Stimulated activated CD4-positive, alpha-beta T cell treated with anti-CD3 and anti-CD28 coated beads, Interleukin-1b, Interleukin-23, amount 100 ng/mL, for 48 hours (primary cell): ENCODE measurements at regions not wholly inside any gene's neighbourhood (a gene's known extent, or its start where the extent isn't known, plus 50 kb on each side); places are given as distances from the start of the nearest gene placed in this dataset.
A peak's percentile ranks its signal among the peaks of the same experiment; 100 is the strongest.
"Not testable (repeated sequence)": the region's sequence is repeated elsewhere in the genome, so short reads cannot be mapped to it uniquely, and the experiment has no call there.

Experiments used
- DNase-seq: peaks from one replicate; pipeline ENCODE4 v3.0.0-alpha.2; 2020

DNA sequence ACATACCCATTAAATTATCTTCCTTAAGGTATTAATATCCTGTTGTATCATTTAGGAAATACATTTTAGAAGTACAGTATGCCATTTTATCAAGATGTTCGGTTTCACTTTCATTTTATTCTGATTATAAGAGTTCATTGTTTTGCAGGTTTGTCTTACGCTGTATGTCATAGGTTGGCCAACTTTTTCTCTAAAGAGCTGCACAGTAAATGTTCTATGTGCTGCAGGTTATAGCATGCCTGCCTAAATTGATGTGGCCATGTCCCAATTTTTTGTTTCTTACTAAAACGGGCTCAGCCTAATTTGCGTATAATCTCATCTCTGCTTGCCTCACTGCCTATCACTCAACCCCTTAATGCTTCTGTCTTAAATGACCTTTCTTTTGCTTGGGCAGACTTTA lies 126.4 kb downstream of the USP22 start:
- DNase-seq, result no peak

GRCh38 chr17:20917610-20918306 lies 125.1 kb downstream of the USP22 start:
- DNase-seq, result not testable (repeated sequence)

- DNase-seq, result no peak
Measured at GRCh38 chr17:20920095-20920814, 122.6 kb downstream of the USP22 start.

DNA sequence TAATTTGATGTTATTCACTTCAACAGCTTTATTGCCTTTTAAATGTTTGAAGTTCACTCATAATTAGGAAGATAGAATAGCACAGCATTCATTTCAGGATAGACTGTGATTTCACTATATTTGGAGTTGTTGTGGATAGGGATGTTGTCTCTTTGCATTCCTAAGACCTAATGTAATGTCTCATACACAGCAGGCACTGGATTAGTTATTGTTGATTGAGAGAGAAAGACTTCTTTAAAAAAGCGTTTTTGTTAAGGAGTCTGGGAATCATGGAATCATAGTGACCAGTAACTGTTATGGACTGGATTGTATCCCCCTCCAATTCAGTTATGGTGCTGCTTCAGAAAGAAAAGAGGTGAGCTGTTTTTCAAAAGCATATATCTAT lies 122.0 kb downstream of the USP22 start:
- no peak for DNase-seq

DNA sequence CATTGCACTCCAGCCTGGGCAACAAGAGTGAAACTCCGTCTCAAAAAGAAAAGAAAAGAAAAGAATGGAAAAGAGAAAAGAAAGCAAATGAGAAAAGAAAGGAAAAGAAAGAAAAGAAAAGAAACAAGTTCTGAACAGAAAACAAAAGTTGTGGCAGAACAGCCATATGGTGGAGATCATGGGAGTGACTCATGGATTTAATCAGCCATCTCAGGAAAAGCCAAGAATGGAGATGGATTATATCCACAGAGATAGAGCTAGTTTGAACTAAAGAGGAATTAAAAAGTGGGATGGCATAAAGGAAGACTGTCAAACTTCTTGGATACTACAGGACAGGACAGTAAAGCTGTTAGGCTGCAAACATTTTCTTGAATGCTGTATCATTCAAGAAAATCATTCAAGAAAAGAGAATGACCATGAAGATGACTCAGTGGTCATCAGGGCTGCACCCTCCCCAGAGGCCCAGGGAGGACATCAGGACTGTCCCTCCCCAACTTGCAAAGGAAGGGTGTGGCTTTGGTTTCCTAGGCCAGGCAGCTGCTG lies 120.6 kb downstream of the USP22 start:
- no peak for DNase-seq

DNA sequence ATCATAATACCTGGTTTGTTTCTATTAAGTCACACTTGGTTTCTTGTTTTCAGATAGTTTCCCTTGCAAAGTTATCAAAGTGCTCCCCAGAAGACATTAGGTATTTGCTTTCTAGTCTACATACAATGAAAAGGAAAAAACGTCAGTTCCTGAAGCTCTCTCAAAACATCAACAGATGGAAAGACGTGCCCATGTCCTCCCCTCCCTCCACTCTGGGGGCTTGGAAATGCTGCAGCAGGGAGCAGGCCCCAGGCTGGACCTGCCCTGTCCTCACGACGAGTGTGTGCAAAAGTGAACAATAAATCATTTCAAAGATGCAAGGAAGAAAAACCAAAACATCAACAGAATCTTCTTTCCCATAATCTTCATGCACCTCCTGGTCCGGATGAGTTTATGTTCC lies 118.5 kb downstream of the USP22 start:
- DNase-seq, result no peak

- no peak for DNase-seq
Measured at GRCh38 chr17:20925091-20925490, 117.7 kb downstream of the USP22 start.

GRCh38 chr17:20925954-20926353 lies 116.9 kb downstream of the USP22 start:
- no peak for DNase-seq

DNA sequence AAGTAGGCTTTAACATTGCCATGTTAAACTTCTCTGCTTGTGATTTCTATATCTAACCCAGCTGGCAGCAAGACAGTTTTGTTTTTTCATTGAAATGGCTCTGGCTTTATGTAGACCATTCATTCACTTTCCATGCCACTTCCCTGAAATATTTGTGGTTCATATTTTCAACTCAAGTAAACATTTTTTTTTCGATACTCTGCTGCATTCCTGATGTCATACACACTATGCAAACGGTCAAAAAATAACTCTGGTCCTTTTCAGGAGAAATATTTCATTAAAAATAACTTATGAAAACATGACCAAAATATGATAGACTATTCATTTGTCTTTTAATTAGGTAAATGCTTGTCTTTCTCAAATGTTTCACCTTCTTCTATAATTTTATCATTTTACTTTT lies 116.3 kb downstream of the USP22 start:
- no peak for DNase-seq

DNA sequence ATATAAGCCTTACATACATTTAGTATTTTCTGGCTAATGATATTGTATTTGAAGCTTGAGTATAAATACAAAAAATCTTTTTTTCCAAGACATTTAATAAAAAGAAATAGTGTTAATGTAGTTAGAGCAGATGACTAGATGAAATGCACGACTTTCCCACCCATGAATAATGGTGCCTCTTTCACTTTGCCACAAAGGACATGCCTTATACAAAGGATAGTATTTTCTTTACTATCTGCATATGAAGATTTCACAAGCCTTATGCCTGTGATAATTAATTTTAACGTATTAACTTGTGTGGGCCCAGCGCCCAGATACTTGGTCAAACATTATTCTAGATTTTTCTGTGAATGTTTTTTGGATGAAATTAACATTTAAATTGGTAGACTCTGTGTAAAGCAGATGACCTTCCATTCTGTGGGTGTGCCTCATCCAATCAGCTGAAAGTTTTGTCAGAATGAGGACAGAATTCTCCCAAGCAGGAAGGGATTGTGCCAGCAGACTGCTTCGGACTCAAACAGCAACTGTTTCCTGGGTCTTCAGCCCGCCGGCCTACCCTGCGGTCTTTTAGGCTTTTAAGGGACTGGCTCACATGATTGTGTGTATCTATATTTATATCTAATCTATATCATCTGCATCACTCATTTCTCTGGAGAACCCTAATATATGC lies 115.4 kb downstream of the USP22 start:
- no peak for DNase-seq

DNA sequence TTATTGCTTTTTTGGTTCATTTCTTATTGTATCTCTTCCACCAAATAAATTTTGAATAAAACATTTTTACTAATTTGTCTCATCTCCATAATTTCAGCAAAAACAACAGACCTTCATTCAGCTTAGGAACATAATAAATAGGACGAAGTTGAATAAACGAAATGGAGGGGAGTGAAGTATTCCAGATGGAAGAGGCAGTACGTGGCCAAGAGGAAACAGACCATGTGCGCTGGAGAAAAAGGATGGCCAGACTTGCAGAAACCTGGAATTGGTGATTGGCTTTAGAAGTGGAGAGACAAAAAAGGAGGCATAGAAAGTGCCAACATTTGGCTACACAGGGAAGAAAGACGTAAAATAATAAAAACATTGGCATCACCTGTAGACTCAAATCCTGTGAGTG lies 113.5 kb downstream of the USP22 start:
- DNase-seq, result no peak

DNA sequence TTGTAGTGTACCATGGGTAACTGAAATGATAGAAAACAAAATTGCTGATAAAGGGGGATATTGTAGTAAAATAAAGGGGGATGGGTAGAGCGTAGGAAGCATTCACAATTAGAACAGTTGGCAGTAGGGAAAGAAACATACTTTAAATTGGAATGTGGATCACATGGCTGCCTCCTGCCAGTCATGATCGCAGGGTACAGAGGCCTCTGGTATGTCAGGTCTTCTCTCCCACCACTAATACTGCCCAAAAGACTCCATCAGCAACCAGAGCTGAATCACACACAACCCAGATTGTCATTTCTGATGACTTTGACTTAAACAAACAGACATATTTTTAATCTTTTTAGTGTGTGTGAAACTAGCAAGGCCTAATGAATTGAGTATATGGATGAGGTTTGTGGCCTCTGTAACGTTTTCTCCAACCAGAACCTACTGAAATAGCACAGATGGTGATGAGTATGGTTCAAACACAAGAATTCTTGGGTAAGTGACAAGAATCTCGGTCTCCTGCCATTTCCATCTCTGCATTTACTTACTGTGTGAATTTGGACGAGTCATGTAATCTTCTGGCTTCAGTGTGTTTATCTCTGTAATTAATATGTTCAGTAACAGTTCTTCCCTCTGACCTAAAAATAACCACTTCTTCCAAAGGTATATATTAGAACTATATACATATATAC lies 112.6 kb downstream of the USP22 start:
- DNase-seq, result no peak

DNA sequence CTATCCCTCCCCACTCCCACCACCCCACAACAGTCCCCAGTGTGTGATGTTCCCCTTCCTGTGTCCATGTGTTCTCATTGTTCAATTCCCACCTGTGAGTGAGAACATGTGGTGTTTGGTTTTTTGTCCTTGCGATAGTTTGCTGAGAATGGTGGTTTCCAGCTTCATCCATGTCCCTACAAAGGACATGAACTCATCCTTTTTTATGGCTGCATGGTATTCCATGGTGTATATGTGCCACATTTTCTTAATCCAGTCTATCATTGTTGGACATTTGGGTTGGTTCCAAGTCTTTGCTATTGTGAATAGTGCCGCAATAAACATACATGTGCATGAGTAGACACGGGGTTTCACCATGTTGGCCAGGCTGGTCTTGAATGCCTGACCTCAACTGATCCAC lies 109.8 kb downstream of the USP22 start:
- DNase-seq, result not testable (repeated sequence)

GRCh38 chr17:20934288-20934687 lies 108.5 kb downstream of the USP22 start:
- DNase-seq, result no peak

- DNase-seq, result no peak
Measured at GRCh38 chr17:20935740-20936139, 107.1 kb downstream of the USP22 start.

- DNase-seq, result no peak
Measured at GRCh38 chr17:20938244-20938643, 104.6 kb downstream of the USP22 start.

DNA sequence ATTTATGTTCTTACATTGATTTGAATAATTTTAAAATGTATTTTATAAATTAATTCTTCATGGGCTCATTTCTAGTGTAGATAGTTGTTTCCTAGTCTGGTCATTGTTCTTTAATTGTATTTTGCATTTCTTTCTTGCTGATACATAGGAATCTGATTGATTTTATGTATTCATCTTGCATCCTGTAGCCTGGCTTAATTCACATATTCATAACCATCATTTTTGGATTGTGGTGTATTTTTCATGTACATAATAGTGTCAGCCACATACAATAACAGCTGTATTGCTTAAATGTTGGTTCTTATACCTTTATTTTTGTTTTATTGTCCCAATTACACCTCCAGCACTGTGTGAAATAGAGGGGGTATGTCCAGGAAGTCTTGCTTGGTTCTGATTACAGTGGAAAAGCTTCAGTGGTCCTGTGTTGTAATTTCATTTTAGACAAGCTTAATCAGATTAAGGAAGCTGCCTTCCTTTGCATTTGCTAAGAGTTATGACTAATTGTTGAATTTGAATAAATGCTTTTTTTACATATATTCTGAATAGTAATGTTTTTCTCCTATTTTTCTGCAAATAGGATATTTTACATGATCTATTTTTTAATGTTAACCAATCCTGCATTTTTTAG lies 103.7 kb downstream of the USP22 start:
- no peak for DNase-seq

- DNase-seq, result no peak
Measured at GRCh38 chr17:20941872-20942271, 100.9 kb downstream of the USP22 start.

GRCh38 chr17:20944014-20944865 lies 98.6 kb downstream of the USP22 start:
- peak; percentile 35 for DNase-seq

GRCh38 chr17:20947708-20948107 lies 95.1 kb downstream of the USP22 start:
- not testable (repeated sequence) for DNase-seq

GRCh38 chr17:20948984-20949777 lies 93.6 kb downstream of the USP22 start:
- DNase-seq, result peak; percentile 60
